ENCODE measurements at regions not wholly inside any gene's neighbourhood (a gene's known extent, or its start where the extent isn't known, plus 50 kb on each side); places are given as distances from the start of the nearest gene placed in this dataset.

DNA sequence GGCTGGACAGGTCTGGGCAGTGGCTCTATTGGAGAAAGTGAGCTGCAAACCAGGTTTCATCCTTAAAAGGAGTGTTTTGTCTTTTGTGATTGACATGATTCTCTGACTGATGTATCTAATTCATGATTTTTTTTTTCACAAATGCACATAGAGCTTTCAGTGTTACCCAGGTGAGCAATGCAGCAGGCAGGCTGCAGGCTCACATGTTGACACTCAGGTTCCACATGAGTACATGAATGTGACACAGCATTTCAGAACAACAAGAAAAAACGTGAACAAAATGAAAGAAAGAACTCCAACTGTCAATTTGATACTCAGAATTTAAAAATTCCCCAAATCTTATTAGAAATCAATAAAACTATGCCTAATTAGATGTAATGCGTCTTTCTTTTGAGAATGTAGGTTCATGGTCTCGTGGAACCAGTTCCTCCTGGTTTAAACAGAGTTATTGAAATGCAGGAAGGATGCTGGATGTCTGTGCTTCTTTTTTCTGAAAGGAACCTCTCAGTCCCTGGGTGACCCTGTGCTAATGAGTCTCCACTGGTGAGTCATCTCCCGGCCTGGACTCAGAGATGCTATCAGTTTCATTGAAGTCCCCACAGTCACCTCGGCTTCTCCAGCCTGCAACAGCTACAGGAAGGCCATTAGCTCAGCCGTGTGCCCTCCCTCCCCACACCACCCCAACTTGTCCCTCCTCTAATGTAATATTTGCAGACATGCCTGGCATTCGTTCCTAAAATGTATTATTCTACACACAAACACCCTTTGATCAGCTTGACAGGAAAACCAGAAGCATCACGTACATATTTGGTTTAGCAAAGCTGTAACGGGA is 430.4 kb downstream of the LPIN1 start:
- TF ChIP-seq CTCF (IDR thresholded peaks at IDR 0.05) (no peak), POLR2A (IDR thresholded peaks at IDR 0.05) (no peak)

All from right lobe of liver (tissue), 4 donors.